Upper lobe of left lung (tissue), 6 donors: ENCODE measurements at regions not wholly inside any gene's neighbourhood (a gene's known extent, or its start where the extent isn't known, plus 50 kb on each side); places are given as distances from the start of the nearest gene placed in this dataset.
A peak's percentile ranks its signal among the peaks of the same experiment; 100 is the strongest.

ENCODE experiments used
- ATAC-seq, 2 donors: fragments of 200-7000 bp; cut with Tn5 transposase; one replicate each; pipeline ENCODE4 v1.9.1; 2022; ENCODE audit warnings: mild to moderate bottlenecking in 2 of 2, moderate library complexity in 2 of 2; ENCODE audit not compliant: low FRiP score in 2 of 2
- DNase-seq, 2 donors: peaks; one replicate each; pipeline ENCODE4 v3.0.0-alpha.2; 2019 to 2020
- H3K27ac ChIP-seq, 4 donors: fragments of 200-600 bp; sonication (generic); one replicate each; pipeline ENCODE4 v1.5.1; 2016 to 2019
- H3K27me3 ChIP-seq, 4 donors: fragments of 200-600 bp; sonication (generic); one replicate each; pipeline ENCODE4 v1.5.1; 2017 to 2019
- H3K36me3 ChIP-seq, 4 donors: fragments of 200-600 bp; sonication (generic); one replicate each; pipeline ENCODE4 v1.5.1; 2016 to 2019
- H3K4me1 ChIP-seq, 4 donors: fragments of 200-600 bp; sonication (generic); one replicate each; pipeline ENCODE4 v1.5.1; 2018 to 2019
- H3K4me3 ChIP-seq, 4 donors: fragments of 200-600 bp; sonication (generic); one replicate each; pipeline ENCODE4 v1.5.1; 2017 to 2019; ENCODE audit warnings: mild to moderate bottlenecking in 2 of 4, moderate library complexity in 1 of 4
- H3K9me3 ChIP-seq, 4 donors: fragments of 200-600 bp; sonication (generic); one replicate each; pipeline ENCODE4 v1.5.1; 2018 to 2019
- EP300 ChIP-seq, 4 donors: sonication (generic); formaldehyde crosslinking; IDR thresholded peaks; one replicate each; pipeline ENCODE4 v1.5.1; 2017; ENCODE audit warnings: antibody characterized with exemption in 4 of 4, control low read depth in 2 of 4
- POLR2A ChIP-seq, 4 donors: fragments of 450-650 bp; IDR thresholded peaks; one replicate each; pipeline ENCODE4 v1.5.1; 2016 to 2017; ENCODE audit warnings: antibody characterized with exemption in 4 of 4, mild to moderate bottlenecking in 2 of 4
- POLR2AphosphoS5 ChIP-seq, 2 donors: sonication (generic); formaldehyde crosslinking; IDR thresholded peaks; one replicate each; pipeline ENCODE4 v1.5.1; 2017; ENCODE audit warnings: antibody characterized with exemption in 2 of 2
- WGBS, 2 donors: methylation state at CpG; one replicate each; pipeline ENCODE4 v1.1.5; 2017 to 2018; 5-methylcytosine and 5-hydroxymethylcytosine counted together
- TF ChIP-seq, protein P1 (sequence below), 6 experiments: fragments of 450-650 bp in 4 of 6; fragments of 200-600 bp in 2 of 6; sonication (generic) in 2 of 6; IDR thresholded peaks; one replicate each; pipeline ENCODE4 v1.5.1; 2016 to 2019; ENCODE audit warnings: antibody characterized with exemption in 6 of 6
- donor health status: DM: no; HTN: no; CAD: no; lungs with moderate emphysema.
- donor health status: DM: no; HTN: yes; CAD: no; lungs with severe emphysema.

DNA sequence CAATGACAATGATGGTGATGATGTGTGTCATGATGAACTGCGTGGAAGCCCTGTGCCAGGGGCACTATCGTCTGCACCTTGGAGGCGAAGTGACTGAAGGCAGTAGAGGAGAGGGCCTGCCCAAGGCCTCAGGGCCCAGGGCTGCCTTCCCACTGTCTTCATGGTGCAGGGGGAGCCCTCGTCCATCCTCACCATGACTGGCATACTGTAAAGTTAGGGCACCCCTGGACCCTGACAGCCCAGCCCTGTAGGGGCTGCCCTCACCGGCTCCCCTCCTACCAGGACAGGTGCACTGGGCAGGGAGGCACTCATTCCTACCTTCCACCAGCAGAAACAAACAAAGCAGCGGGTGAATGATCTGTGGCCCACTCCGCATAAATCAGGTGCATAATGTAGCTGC lies 156.9 kb upstream of the C1orf174 start:
- no peaks in the 10 kb centered on the region for H3K27me3 ChIP-seq
- H3K4me1 ChIP-seq, result no peaks in the 10 kb centered on the region
- ATAC-seq (no peak), DNase-seq (no peak)
- H3K36me3 ChIP-seq, result no peaks in the 10 kb centered on the region
- 81 to 89% methylated on average over 5 to 7 of the region's 7 CpGs for WGBS, 2 donors
- TF ChIP-seq POLR2AphosphoS5 (IDR thresholded peaks at IDR 0.05), result no peak
- TF ChIP-seq, protein P1, sequence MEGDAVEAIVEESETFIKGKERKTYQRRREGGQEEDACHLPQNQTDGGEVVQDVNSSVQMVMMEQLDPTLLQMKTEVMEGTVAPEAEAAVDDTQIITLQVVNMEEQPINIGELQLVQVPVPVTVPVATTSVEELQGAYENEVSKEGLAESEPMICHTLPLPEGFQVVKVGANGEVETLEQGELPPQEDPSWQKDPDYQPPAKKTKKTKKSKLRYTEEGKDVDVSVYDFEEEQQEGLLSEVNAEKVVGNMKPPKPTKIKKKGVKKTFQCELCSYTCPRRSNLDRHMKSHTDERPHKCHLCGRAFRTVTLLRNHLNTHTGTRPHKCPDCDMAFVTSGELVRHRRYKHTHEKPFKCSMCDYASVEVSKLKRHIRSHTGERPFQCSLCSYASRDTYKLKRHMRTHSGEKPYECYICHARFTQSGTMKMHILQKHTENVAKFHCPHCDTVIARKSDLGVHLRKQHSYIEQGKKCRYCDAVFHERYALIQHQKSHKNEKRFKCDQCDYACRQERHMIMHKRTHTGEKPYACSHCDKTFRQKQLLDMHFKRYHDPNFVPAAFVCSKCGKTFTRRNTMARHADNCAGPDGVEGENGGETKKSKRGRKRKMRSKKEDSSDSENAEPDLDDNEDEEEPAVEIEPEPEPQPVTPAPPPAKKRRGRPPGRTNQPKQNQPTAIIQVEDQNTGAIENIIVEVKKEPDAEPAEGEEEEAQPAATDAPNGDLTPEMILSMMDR (IDR thresholded peaks at IDR 0.05), result no peak
- no peaks in the 10 kb centered on the region for H3K9me3 ChIP-seq
- no peak overlapping the region for H3K4me3 ChIP-seq
- no peak overlapping the region for H3K27ac ChIP-seq

GRCh38 chr1:4057603-4058002 lies 157.5 kb upstream of the C1orf174 start:
- no peak for ATAC-seq
- Histone ChIP-seq H3K4me1 (no peaks in the 10 kb centered on the region), H3K9me3 (no peaks in the 10 kb centered on the region), H3K27me3 (no peaks in the 10 kb centered on the region), H3K36me3 (no peaks in the 10 kb centered on the region), H3K27ac (no peak overlapping the region), H3K4me3 (no peak overlapping the region)
- DNase-seq, result no peak
- 80 to 84% methylated on average over 11 of the region's 11 CpGs for WGBS, 2 donors
- TF ChIP-seq POLR2A (IDR thresholded peaks at IDR 0.05) (no peak), POLR2AphosphoS5 (IDR thresholded peaks at IDR 0.05) (no peak), EP300 (IDR thresholded peaks at IDR 0.05) (no peak)
- TF ChIP-seq, protein P1 (IDR thresholded peaks at IDR 0.05), result no peak

- TF ChIP-seq POLR2A (IDR thresholded peaks at IDR 0.05), result no peak
- TF ChIP-seq EP300 (IDR thresholded peaks at IDR 0.05), result no peak
- TF ChIP-seq, protein P1 (IDR thresholded peaks at IDR 0.05), result no peak
- TF ChIP-seq POLR2AphosphoS5 (IDR thresholded peaks at IDR 0.05), result no peak
- DNase-seq, result no peak
- ATAC-seq, result no peak
Measured at GRCh38 chr1:4058122-4058521, 158.1 kb upstream of the C1orf174 start.

DNA sequence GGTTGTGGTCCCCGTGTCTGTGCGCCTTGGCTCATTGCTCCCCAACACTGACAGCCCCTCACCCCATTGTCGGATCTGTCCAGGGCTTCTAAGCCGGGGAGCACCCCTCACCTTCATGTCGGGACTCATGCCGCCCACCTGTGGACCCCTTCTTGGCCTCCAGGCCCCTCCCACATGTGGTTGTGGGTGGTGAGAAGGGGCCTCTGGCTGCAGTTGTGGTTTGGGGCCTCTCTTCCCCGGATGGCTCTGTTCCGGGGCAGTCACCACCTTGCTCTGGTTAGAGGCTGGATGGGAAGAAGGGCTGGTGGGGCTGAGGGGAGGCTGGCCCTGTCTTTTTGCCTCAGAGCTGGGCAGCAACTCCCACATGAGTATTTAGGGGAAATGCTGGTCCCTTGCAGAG lies 158.6 kb upstream of the C1orf174 start:
- DNase-seq, result no peak
- ATAC-seq, result no peak
- Histone ChIP-seq H3K36me3 (no peaks in the 10 kb centered on the region), H3K27me3 (no peaks in the 10 kb centered on the region), H3K4me1 (no peaks in the 10 kb centered on the region), H3K27ac (no peak overlapping the region), H3K4me3 (no peak overlapping the region), H3K9me3 (no peaks in the 10 kb centered on the region)
- TF ChIP-seq POLR2AphosphoS5 (IDR thresholded peaks at IDR 0.05) (no peak), POLR2A (IDR thresholded peaks at IDR 0.05) (no peak), EP300 (IDR thresholded peaks at IDR 0.05) (no peak)
- TF ChIP-seq, protein P1 (IDR thresholded peaks at IDR 0.05), result no peak
- 55 to 69% methylated on average over 8 of the region's 8 CpGs for WGBS, 2 donors

More at GRCh38 chr1:4058122-4058521, 158.1 kb upstream of the C1orf174 start:
- 94% methylated on average over 13 of the region's 14 CpGs; no CpG with 5 or more reads in 1 of the 2 donors for WGBS, 2 donors
- H3K4me3 ChIP-seq, result no peak overlapping the region
- H3K4me1 ChIP-seq, result no peaks in the 10 kb centered on the region
- H3K9me3 ChIP-seq, result no peaks in the 10 kb centered on the region
- no peaks in the 10 kb centered on the region for H3K27me3 ChIP-seq
- H3K36me3 ChIP-seq, result no peaks in the 10 kb centered on the region
- no peak overlapping the region for H3K27ac ChIP-seq

DNA sequence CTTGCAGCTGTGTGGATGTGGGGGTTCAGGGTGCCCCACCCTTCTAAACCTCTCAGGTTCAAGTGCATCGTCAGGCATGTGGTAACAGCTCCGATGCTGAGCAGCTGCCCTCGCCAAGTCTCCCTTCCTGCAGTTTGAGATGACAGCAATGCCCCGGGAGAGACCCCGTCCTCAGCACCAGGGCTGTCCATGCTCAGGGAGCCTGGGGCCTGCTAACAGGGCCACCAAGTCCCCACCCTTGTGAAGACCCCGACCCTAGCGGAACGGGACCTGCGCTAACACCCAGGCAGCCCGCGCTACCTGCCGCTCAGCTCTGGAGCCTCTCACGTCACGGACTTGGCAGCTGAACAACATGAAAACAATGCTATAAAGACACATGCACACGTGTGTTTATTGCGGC lies 159.2 kb upstream of the C1orf174 start:
- Histone ChIP-seq H3K9me3 (no peaks in the 10 kb centered on the region), H3K27ac (no peak overlapping the region), H3K4me1 (no peaks in the 10 kb centered on the region), H3K27me3 (no peaks in the 10 kb centered on the region), H3K36me3 (no peaks in the 10 kb centered on the region), H3K4me3 (no peak overlapping the region)
- DNase-seq, result peak in 1 of 2 donors; percentile 40
- TF ChIP-seq EP300 (IDR thresholded peaks at IDR 0.05) (no peak), POLR2A (IDR thresholded peaks at IDR 0.05) (no peak), POLR2AphosphoS5 (IDR thresholded peaks at IDR 0.05) (no peak)
- TF ChIP-seq, protein P1 (IDR thresholded peaks at IDR 0.05), result no peak
- no peak for ATAC-seq
- WGBS, 2 donors, result 73 to 79% methylated on average over 5 to 16 of the region's 16 CpGs
